T-cell (primary cell): ENCODE measurements at regions not wholly inside any gene's neighbourhood (a gene's known extent, or its start where the extent isn't known, plus 50 kb on each side); places are given as distances from the start of the nearest gene placed in this dataset.
"Not testable (repeated sequence)": the region's sequence is repeated elsewhere in the genome, so short reads cannot be mapped to it uniquely, and the experiment has no call there.

Experiments
- ATAC-seq, 4 experiments: fragments of 200-7000 bp in 3 of 4; fragments of 150-1000 bp in 1 of 4; cut with Tn5 transposase; replicated peaks in 1 of 4; 1 replicate in 3 of 4; 2 replicates in 1 of 4; pipeline ENCODE4 v1.10.0; 2021; ENCODE audit warnings: moderate library complexity in 3 of 4, mild to moderate bottlenecking in 2 of 4, moderate number of reproducible peaks in 1 of 4
- CTCF ChIA-PET, 2 donors: fragments of 300-600 bp; sonication (Branson Sonifier 250); formaldehyde crosslinking; loops; one replicate each; lab custom pipeline; 2022; ENCODE audit warnings: antibody characterized with exemption in 2 of 2; lab: Charles Lee
- POLR2A ChIA-PET, 2 donors: fragments of 300-600 bp; sonication (Branson Sonifier 250); formaldehyde crosslinking; loops; one replicate each; lab custom pipeline; 2022; ENCODE audit warnings: antibody characterized with exemption in 2 of 2; lab: Charles Lee
- DNase-seq, 35 experiments: peaks; one replicate each; pipeline versions ENCODE4 v3.0.0 to v3.0.0-alpha.2; 2013 to 2023
- H3K27ac ChIP-seq: one replicate; pipeline ENCODE4 v1.5.1; 2013; ENCODE audit warnings: low read length
- H3K27me3 ChIP-seq, 2 experiments: replicated peaks in 1 of 2; 1 replicate in 1 of 2; 2 replicates in 1 of 2; pipeline versions ENCODE4 v1.6.1 to v1.7.0; 2013; ENCODE audit warnings: low read length in 1 of 2, mixed read lengths in 1 of 2; ENCODE audit not compliant: control insufficient read depth in 2 of 2, insufficient read depth in 2 of 2; ENCODE audit errors: extremely low read depth in 1 of 2
- H3K36me3 ChIP-seq, 2 donors: 1 replicate in 1 of 2; 2 replicates in 1 of 2; pipeline versions ENCODE4 v1.6.1 to v1.7.0; 2013; ENCODE audit warnings: low read length in 1 of 2; ENCODE audit not compliant: control insufficient read depth in 2 of 2, insufficient read depth in 1 of 2; ENCODE audit errors: extremely low read depth in 1 of 2
- H3K4me1 ChIP-seq, 2 experiments: 1 replicate in 1 of 2; 2 replicates in 1 of 2; pipeline versions ENCODE4 v1.6.1 to v1.7.0; 2013; ENCODE audit warnings: low read length in 2 of 2, mixed read lengths in 1 of 2; ENCODE audit not compliant: insufficient read depth in 2 of 2, control insufficient read depth in 1 of 2; ENCODE audit errors: extremely low read depth in 1 of 2
- H3K4me3 ChIP-seq, 2 donors: 1 replicate in 1 of 2; 2 replicates in 1 of 2; pipeline versions ENCODE4 v1.5.1 to v1.7.0; 2013; ENCODE audit warnings: mild to moderate bottlenecking in 2 of 2, low read length in 1 of 2, moderate library complexity in 1 of 2; ENCODE audit not compliant: control insufficient read depth in 1 of 2; ENCODE audit errors: extremely low read depth in 1 of 2
- H3K9me3 ChIP-seq: 2 replicates; pipeline ENCODE4 v1.7.0; 2013
- H3K27ac Mint-ChIP-seq, 2 donors: one replicate each; pipeline ENCODE4 v1.8.0; 2020 to 2021; ENCODE audit warnings: mild to moderate bottlenecking in 2 of 2, mixed read lengths in 2 of 2
- H3K27me3 Mint-ChIP-seq, 2 donors: one replicate each; pipeline ENCODE4 v1.8.0; 2021 to 2022; ENCODE audit warnings: mixed read lengths in 2 of 2
- H3K36me3 Mint-ChIP-seq: one replicate; pipeline ENCODE4 v1.8.0; 2021; ENCODE audit warnings: mixed read lengths
- H3K4me1 Mint-ChIP-seq, 3 donors: one replicate each; pipeline ENCODE4 v1.8.0; 2020 to 2022; ENCODE audit warnings: mixed read lengths in 3 of 3, mild to moderate bottlenecking in 1 of 3
- H3K4me3 Mint-ChIP-seq, 3 donors: one replicate each; pipeline ENCODE4 v1.8.0; 2020 to 2022; ENCODE audit warnings: mild to moderate bottlenecking in 3 of 3, mixed read lengths in 3 of 3, moderate library complexity in 3 of 3
- H3K9me3 Mint-ChIP-seq, 3 donors: one replicate each; pipeline ENCODE4 v1.8.0; 2020 to 2022; ENCODE audit warnings: mixed read lengths in 3 of 3
- WGBS: methylation state at CpG from one replicate; pipeline ENCODE4 v1.1.5; 2013; ENCODE audit warnings: missing lambda C conversion rate; ENCODE audit not compliant: insufficient coverage; 5-methylcytosine and 5-hydroxymethylcytosine counted together

DNA sequence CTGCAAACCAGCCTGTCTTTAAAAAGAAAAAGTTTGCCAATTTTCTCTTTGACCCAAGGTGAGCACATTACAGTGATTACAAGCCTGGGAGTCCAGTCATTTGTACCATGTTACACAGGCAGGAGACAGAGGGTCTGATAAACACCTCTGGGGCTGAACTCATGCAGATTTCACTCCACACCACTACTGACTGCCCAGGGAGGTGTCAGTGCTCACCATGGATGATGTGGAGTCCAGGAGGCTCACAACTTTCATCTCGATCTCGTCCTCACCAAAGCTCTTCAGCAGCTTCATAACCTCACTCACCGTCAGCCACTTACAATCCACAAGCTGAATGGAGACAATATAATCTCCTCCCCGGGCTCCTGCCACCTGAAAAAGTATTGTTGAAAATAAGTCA lies 302.4 kb downstream of the GOLGA6L6 start:
- H3K4me3 ChIP-seq, H3K9me3 Mint-ChIP-seq, H3K27me3 Mint-ChIP-seq, H3K4me1 ChIP-seq, CTCF ChIA-PET, H3K36me3 ChIP-seq, ATAC-seq, H3K27me3 ChIP-seq, DNase-seq, POLR2A ChIA-PET, H3K4me1 Mint-ChIP-seq, H3K4me3 Mint-ChIP-seq, H3K27ac Mint-ChIP-seq, H3K27ac ChIP-seq, H3K36me3 Mint-ChIP-seq, H3K9me3 ChIP-seq: not testable (repeated sequence)
- 76% methylated on average over 4 of the region's 4 CpGs for WGBS

DNA sequence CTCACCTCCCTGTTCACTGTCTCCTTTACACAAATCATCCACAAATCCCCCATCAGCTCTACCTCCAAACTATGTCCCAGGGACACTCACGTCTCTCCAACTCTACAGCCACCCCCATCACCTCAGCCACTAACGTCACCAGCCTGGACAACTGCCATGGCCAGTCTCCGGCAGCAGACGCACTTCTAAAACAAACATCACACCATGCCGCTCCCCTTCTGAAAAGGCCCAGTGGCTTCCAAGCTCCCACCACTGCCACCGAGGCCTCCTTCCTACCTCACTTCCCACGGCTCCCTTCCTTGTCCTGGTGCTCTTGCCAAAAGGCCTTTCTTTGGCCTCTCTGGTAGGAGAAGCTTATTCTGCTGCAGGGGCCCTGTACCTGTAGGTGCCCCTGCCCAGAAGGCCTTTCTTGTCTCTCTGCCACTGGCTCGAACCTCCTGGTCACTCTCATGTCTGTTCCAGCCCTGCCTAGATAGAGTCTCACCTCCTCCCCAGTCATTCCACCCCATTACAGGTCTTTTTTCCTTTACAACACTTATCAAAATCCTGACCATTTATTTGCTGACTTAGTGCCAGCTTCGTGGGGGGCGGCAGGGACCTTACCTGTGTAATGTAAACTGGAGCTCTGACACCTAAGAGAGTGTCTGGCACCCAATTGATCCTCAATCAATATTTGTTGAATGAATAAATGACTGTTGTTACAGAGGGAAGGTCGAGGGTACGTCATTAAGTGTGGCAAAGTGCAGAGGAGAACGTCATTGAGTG lies 304.2 kb downstream of the GOLGA6L6 start:
- H3K4me1 Mint-ChIP-seq, POLR2A ChIA-PET, H3K4me3 ChIP-seq, H3K4me1 ChIP-seq, H3K27ac Mint-ChIP-seq, H3K36me3 Mint-ChIP-seq, DNase-seq, H3K36me3 ChIP-seq, H3K9me3 ChIP-seq, H3K27me3 ChIP-seq, H3K4me3 Mint-ChIP-seq, H3K27ac ChIP-seq, H3K27me3 Mint-ChIP-seq, CTCF ChIA-PET, ATAC-seq, H3K9me3 Mint-ChIP-seq: not testable (repeated sequence)
- 69% methylated on average over 13 of the region's 13 CpGs for WGBS

GRCh38 chr15:20235728-20236127 lies 305.9 kb downstream of the GOLGA6L6 start:
- H3K27ac ChIP-seq, CTCF ChIA-PET, DNase-seq, H3K4me3 ChIP-seq, H3K4me1 Mint-ChIP-seq, H3K36me3 ChIP-seq, H3K27me3 ChIP-seq, H3K27me3 Mint-ChIP-seq, ATAC-seq, H3K36me3 Mint-ChIP-seq, H3K9me3 ChIP-seq, H3K4me1 ChIP-seq, H3K27ac Mint-ChIP-seq, POLR2A ChIA-PET, H3K4me3 Mint-ChIP-seq, H3K9me3 Mint-ChIP-seq: not testable (repeated sequence)
- 75% methylated on average over 4 of the region's 6 CpGs for WGBS

- DNase-seq, ATAC-seq, H3K36me3 ChIP-seq, CTCF ChIA-PET, H3K27me3 Mint-ChIP-seq, H3K27ac Mint-ChIP-seq, POLR2A ChIA-PET, H3K27me3 ChIP-seq, H3K4me3 Mint-ChIP-seq, H3K4me3 ChIP-seq, H3K4me1 Mint-ChIP-seq, H3K27ac ChIP-seq, H3K9me3 Mint-ChIP-seq, H3K36me3 Mint-ChIP-seq, H3K9me3 ChIP-seq, H3K4me1 ChIP-seq: not testable (repeated sequence)
- 80% methylated on average over 10 of the region's 12 CpGs for WGBS
These were observed 307.5 kb downstream of the GOLGA6L6 start for GRCh38 chr15:20234006-20234540.

- H3K4me1 ChIP-seq, H3K4me3 ChIP-seq, H3K4me3 Mint-ChIP-seq, H3K27ac ChIP-seq, DNase-seq, H3K27ac Mint-ChIP-seq, H3K4me1 Mint-ChIP-seq, ATAC-seq, H3K9me3 ChIP-seq, H3K9me3 Mint-ChIP-seq, POLR2A ChIA-PET, H3K27me3 Mint-ChIP-seq, H3K36me3 Mint-ChIP-seq, CTCF ChIA-PET, H3K27me3 ChIP-seq, H3K36me3 ChIP-seq: not testable (repeated sequence)
- WGBS, result 70% methylated on average over 4 of the region's 5 CpGs
These were observed 309.1 kb downstream of the GOLGA6L6 start for GRCh38 chr15:20232457-20232856.

DNA sequence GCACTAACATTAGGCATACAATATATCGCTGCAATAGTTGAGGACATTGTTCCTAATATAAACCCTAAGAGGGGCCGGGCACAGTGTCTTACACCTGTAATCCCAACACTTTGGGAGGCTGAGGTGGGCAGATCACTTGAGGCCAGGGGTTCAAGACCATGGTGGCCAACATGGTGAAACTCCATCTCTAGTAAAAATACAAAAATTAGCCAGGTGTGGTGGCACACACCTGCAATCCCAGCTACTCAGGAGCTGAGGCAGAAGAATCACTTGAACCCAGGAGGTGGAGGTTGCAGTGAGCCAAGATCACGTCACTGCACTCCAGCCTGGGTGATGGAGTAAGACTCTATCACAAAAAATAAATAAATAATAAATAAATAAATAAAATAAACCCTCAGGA lies 310.9 kb downstream of the GOLGA6L6 start:
- H3K9me3 Mint-ChIP-seq, H3K4me3 ChIP-seq, H3K27ac Mint-ChIP-seq, H3K36me3 Mint-ChIP-seq, H3K4me1 ChIP-seq, DNase-seq, POLR2A ChIA-PET, H3K9me3 ChIP-seq, H3K4me1 Mint-ChIP-seq, H3K27ac ChIP-seq, CTCF ChIA-PET, H3K27me3 Mint-ChIP-seq, H3K36me3 ChIP-seq, H3K4me3 Mint-ChIP-seq, H3K27me3 ChIP-seq, ATAC-seq: not testable (repeated sequence)
- 69% methylated on average over 2 of the region's 3 CpGs for WGBS

DNA sequence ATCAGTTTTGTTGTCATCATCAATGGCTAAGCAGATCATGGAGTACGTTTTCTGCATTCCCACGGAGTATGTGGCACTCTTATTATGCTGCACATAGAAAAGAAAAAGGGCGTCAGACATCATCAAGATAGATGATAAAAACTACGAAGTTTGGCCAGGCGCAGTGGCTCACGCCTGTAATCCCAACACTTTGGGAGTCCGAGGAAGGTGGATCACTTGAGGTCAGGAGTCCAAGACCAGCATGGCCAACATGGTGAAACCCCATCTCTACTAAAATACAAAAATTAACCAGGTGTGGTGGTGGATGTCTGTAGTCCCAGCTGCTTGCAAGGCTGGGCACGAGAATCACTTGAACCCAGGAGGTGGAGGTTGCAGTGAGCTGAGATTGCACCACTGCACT lies 312.8 kb downstream of the GOLGA6L6 start:
- ATAC-seq, H3K27me3 ChIP-seq, H3K27ac ChIP-seq, H3K9me3 ChIP-seq, DNase-seq, H3K36me3 ChIP-seq, H3K27me3 Mint-ChIP-seq, H3K36me3 Mint-ChIP-seq, H3K4me1 ChIP-seq, H3K4me3 Mint-ChIP-seq, H3K9me3 Mint-ChIP-seq, CTCF ChIA-PET, POLR2A ChIA-PET, H3K4me1 Mint-ChIP-seq, H3K4me3 ChIP-seq, H3K27ac Mint-ChIP-seq: not testable (repeated sequence)
- WGBS, result 90% methylated on average over 7 of the region's 8 CpGs
